ENCODE measurements at regions not wholly inside any gene's neighbourhood (a gene's known extent, or its start where the extent isn't known, plus 50 kb on each side); places are given as distances from the start of the nearest gene placed in this dataset.

DNA sequence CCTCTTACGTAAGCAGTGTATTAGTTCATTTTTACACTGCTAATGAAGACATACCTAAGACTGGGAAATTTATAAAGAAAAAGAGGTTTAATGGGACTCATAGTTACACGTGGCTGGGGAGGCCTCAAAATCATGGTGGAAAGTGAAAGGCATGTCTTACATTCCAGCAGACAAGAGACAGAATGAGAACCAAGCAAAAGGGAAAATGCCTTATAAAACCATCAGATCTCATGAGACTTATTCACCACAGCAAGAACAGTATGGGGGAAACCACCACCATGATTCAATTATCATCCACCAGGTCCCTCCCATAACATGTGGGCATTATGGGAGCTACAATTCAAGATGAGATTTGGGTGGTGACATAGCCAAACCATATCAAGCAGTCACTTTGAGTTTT lies 126.3 kb upstream of the CXCL12 start:
- Mint-ChIP-seq H3K36me3 (ENCODE audit: low read depth, unreplicated experiment) (no peaks in the 10 kb centered on the region), H3K9me3 (ENCODE audit: unreplicated experiment) (no peaks in the 10 kb centered on the region)

GRCh38 chr10:44511601-44512000 lies 126.7 kb upstream of the CXCL12 start:
- H3K4me1 Mint-ChIP-seq (ENCODE audit: unreplicated experiment): peaks cover 6% of the 10 kb centered on the region
- no peak overlapping the region for H3K27ac Mint-ChIP-seq (ENCODE audit: unreplicated experiment)
- H3K27me3 Mint-ChIP-seq (ENCODE audit: unreplicated experiment): no peaks in the 10 kb centered on the region
- TF ChIP-seq CTCF (IDR thresholded peaks at IDR 0.05; ENCODE audit: unreplicated experiment): no peak
- H3K4me3 Mint-ChIP-seq (ENCODE audit: unreplicated experiment): no peak overlapping the region
- no peaks in the 10 kb centered on the region for H3K36me3 Mint-ChIP-seq (ENCODE audit: low read depth, unreplicated experiment)
- H3K9me3 Mint-ChIP-seq (ENCODE audit: unreplicated experiment): no peaks in the 10 kb centered on the region
- no peak for DNase-seq (ENCODE audit: low spot score)

More for the DNA sequence above, 126.3 kb upstream of the CXCL12 start:
- DNase-seq (ENCODE audit: low spot score): no peak
- Mint-ChIP-seq H3K4me3 (ENCODE audit: unreplicated experiment) (no peak overlapping the region), H3K4me1 (ENCODE audit: unreplicated experiment) (peaks cover 6% of the 10 kb centered on the region), H3K27me3 (ENCODE audit: unreplicated experiment) (no peaks in the 10 kb centered on the region), H3K27ac (ENCODE audit: unreplicated experiment) (no peak overlapping the region)
- no peak for TF ChIP-seq CTCF (IDR thresholded peaks at IDR 0.05; ENCODE audit: unreplicated experiment)

DNA sequence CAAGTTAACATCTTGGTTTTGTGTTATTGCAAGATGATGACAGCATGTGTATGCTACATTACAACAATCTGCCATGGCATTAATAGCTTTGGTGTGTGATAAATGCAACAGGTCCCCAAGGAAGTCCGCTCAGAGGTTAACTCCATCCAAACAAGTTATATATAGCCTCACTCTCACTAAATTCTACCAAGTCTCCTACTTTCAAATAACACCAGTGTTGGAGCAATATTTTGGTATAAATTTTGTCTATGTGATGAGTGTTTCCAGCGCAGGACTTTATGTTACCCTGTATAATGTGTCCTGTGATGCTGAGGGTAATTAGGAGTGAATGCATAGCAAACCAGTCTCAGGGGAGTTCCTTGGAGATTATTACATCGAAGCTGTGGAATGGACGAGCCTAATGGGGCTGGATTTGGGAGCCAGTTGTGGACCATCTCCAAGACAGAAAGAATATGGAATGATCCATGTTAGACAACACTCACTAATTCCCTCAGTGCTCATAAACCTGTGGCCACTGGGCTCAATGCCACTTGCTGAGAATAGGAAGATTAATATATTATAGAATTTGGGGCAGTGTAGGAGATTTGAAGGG lies 127.6 kb upstream of the CXCL12 start:
- DNase-seq (ENCODE audit: low spot score): no peak
- Mint-ChIP-seq H3K4me1 (ENCODE audit: unreplicated experiment) (peaks cover under 1% of the 10 kb centered on the region), H3K4me3 (ENCODE audit: unreplicated experiment) (no peak overlapping the region), H3K36me3 (ENCODE audit: low read depth, unreplicated experiment) (no peaks in the 10 kb centered on the region), H3K27ac (ENCODE audit: unreplicated experiment) (no peak overlapping the region), H3K9me3 (ENCODE audit: unreplicated experiment) (no peaks in the 10 kb centered on the region), H3K27me3 (ENCODE audit: unreplicated experiment) (no peaks in the 10 kb centered on the region)
- no peak for TF ChIP-seq CTCF (IDR thresholded peaks at IDR 0.05; ENCODE audit: unreplicated experiment)

DNA sequence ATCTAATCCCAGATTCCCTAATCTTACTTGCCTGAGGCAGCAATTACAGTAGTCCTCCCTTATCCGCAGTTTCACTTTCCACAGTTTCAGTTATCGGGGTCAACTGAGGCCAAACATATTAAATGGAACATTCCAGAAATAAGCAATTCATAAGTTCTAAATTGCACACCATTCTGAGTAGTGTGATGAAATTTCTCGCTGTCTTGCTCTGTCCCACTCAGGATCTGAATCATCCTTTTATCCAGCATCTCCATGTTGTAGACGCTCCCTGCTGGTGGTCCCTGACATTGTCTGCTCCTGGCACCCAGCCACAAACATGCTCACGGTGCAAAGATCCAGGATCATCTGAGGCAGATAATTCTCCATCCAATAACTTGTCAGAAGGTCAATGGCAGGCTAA lies 128.7 kb upstream of the CXCL12 start:
- H3K27me3 Mint-ChIP-seq (ENCODE audit: unreplicated experiment): no peaks in the 10 kb centered on the region
- H3K27ac Mint-ChIP-seq (ENCODE audit: unreplicated experiment): no peak overlapping the region
- H3K4me3 Mint-ChIP-seq (ENCODE audit: unreplicated experiment): no peak overlapping the region
- no peak for DNase-seq (ENCODE audit: low spot score)
- H3K9me3 Mint-ChIP-seq (ENCODE audit: unreplicated experiment): no peaks in the 10 kb centered on the region
- TF ChIP-seq CTCF (IDR thresholded peaks at IDR 0.05; ENCODE audit: unreplicated experiment): no peak
- H3K4me1 Mint-ChIP-seq (ENCODE audit: unreplicated experiment): no peaks in the 10 kb centered on the region
- H3K36me3 Mint-ChIP-seq (ENCODE audit: low read depth, unreplicated experiment): no peaks in the 10 kb centered on the region

- Mint-ChIP-seq H3K9me3 (ENCODE audit: unreplicated experiment) (no peaks in the 10 kb centered on the region), H3K27ac (ENCODE audit: unreplicated experiment) (no peak overlapping the region), H3K27me3 (ENCODE audit: unreplicated experiment) (no peaks in the 10 kb centered on the region), H3K4me3 (ENCODE audit: unreplicated experiment) (no peak overlapping the region), H3K36me3 (ENCODE audit: low read depth, unreplicated experiment) (no peaks in the 10 kb centered on the region), H3K4me1 (ENCODE audit: unreplicated experiment) (no peaks in the 10 kb centered on the region)
- TF ChIP-seq CTCF (IDR thresholded peaks at IDR 0.05; ENCODE audit: unreplicated experiment): no peak
- DNase-seq (ENCODE audit: low spot score): no peak
These were observed 132.0 kb upstream of the CXCL12 start for GRCh38 chr10:44516891-44517290.
